DOHH2 (cell line): ENCODE measurements at regions not wholly inside any gene's neighbourhood (a gene's known extent, or its start where the extent isn't known, plus 50 kb on each side); places are given as distances from the start of the nearest gene placed in this dataset.

Experiments
- H3F3A ChIP-seq: fragments of 200-600 bp; sonication (generic), shearing (Covaris generic); 2 replicates; pipeline ENCODE4 v1.6.0; 2016; ENCODE audit warnings: antibody characterized with exemption, mild to moderate bottlenecking; ENCODE audit not compliant: control insufficient read depth, insufficient read depth
- H3K27ac ChIP-seq: fragments of 200-600 bp; sonication (generic); 2 replicates; pipeline ENCODE4 v1.5.1; 2014; ENCODE audit warnings: low read depth, mild to moderate bottlenecking, low read length, moderate library complexity
- H3K27me3 ChIP-seq: fragments of 200-600 bp; sonication (generic); 2 replicates; pipeline ENCODE4 v1.6.1; 2014; ENCODE audit warnings: mild to moderate bottlenecking, low read length, mixed read lengths; ENCODE audit not compliant: control insufficient read depth
- H3K36me3 ChIP-seq: fragments of 200-600 bp; sonication (generic); 2 replicates; pipeline ENCODE4 v1.6.1; 2014; ENCODE audit warnings: mild to moderate bottlenecking, low read length, moderate library complexity, mixed read lengths; ENCODE audit not compliant: control insufficient read depth
- H3K4me1 ChIP-seq: fragments of 200-600 bp; sonication (generic); 2 replicates; pipeline ENCODE4 v1.6.1; 2014; ENCODE audit warnings: mild to moderate bottlenecking, low read length, mixed read lengths; ENCODE audit not compliant: control insufficient read depth
- H3K4me2 ChIP-seq: fragments of 200-600 bp; sonication (generic); 2 replicates; pipeline ENCODE4 v1.6.0; 2014; ENCODE audit warnings: mild to moderate bottlenecking, low read length, moderate library complexity
- H3K4me3 ChIP-seq: fragments of 200-600 bp; sonication (generic); 2 replicates; pipeline ENCODE4 v1.5.1; 2014; ENCODE audit warnings: mild to moderate bottlenecking, low read length, mixed read lengths
- H3K79me2 ChIP-seq: fragments of 200-600 bp; sonication (generic); 2 replicates; pipeline ENCODE4 v1.6.1; 2014; ENCODE audit warnings: mild to moderate bottlenecking, low read length, mixed read lengths; ENCODE audit not compliant: control insufficient read depth
- H3K9me2 ChIP-seq: fragments of 200-600 bp; sonication (generic); replicated peaks from 2 replicates; pipeline ENCODE4 v1.6.1; 2014; ENCODE audit warnings: mild to moderate bottlenecking, low read length, mixed read lengths; ENCODE audit not compliant: control insufficient read depth
- H3K9me3 ChIP-seq: fragments of 200-600 bp; sonication (generic); 2 replicates; pipeline ENCODE4 v1.6.1; 2014; ENCODE audit warnings: antibody characterized with exemption, low read length, mixed read lengths; ENCODE audit not compliant: control insufficient read depth, insufficient read depth
- H4K20me1 ChIP-seq: fragments of 200-600 bp; sonication (generic); 2 replicates; pipeline ENCODE4 v1.6.0; 2014; ENCODE audit warnings: low read depth, mild to moderate bottlenecking, antibody characterized with exemption, low read length, moderate library complexity; ENCODE audit not compliant: control insufficient read depth, insufficient read depth
- CTCF ChIP-seq: fragments of 200-600 bp; sonication (generic); IDR thresholded peaks from one replicate; pipeline ENCODE4 v1.5.1; 2014; ENCODE audit warnings: antibody characterized with exemption, mild to moderate bottlenecking, low read depth, low read length; ENCODE audit not compliant: poor library complexity, severe bottlenecking
- EZH2phosphoT487 ChIP-seq: fragments of 200-600 bp; sonication (generic); IDR thresholded peaks from 2 replicates; pipeline ENCODE4 v1.6.1; 2017; ENCODE audit warnings: borderline replicate concordance, mild to moderate bottlenecking, antibody characterized with exemption, low read length, moderate library complexity, mixed read lengths

GRCh38 chr12:24374452-24374851, 425.0 kb upstream of the SOX5 start:
- Histone ChIP-seq H3K9me2 (no peaks in the 10 kb centered on the region), H3K79me2 (no peaks in the 10 kb centered on the region), H3F3A (peaks cover 3% of the 10 kb centered on the region; the same call in 1 of the 2 replicates), H4K20me1 (no peaks in the 10 kb centered on the region), H3K27me3 (no peaks in the 10 kb centered on the region), H3K4me2 (no peak overlapping the region), H3K9me3 (no peaks in the 10 kb centered on the region), H3K4me1 (peaks cover 21% of the 10 kb centered on the region), H3K4me3 (no peak overlapping the region), H3K27ac (no peak overlapping the region), H3K36me3 (no peaks in the 10 kb centered on the region)
- TF ChIP-seq EZH2phosphoT487 (no peak), CTCF (no peak)

- no peaks in the 10 kb centered on the region for H3K9me3 ChIP-seq
- no peak overlapping the region for H3K27ac ChIP-seq
- no peaks in the 10 kb centered on the region for H4K20me1 ChIP-seq
- H3K79me2 ChIP-seq, result no peaks in the 10 kb centered on the region
- TF ChIP-seq CTCF (no peak), EZH2phosphoT487 (no peak)
- peaks cover 6% of the 10 kb centered on the region for H3K4me1 ChIP-seq
- H3K36me3 ChIP-seq, result no peaks in the 10 kb centered on the region
- H3F3A ChIP-seq, result no peaks in the 10 kb centered on the region
- no peak overlapping the region for H3K4me3 ChIP-seq
- H3K27me3 ChIP-seq, result 0 out of 2 replicates have a peak, but pooled peaks cover 2% of the 10 kb centered on the region
- H3K4me2 ChIP-seq, result no peak overlapping the region
- H3K9me2 ChIP-seq, result no peaks in the 10 kb centered on the region
These were observed 423.5 kb upstream of the SOX5 start for GRCh38 chr12:24373004-24373403.

- Histone ChIP-seq H4K20me1 (no peaks in the 10 kb centered on the region), H3K27ac (no peak overlapping the region), H3K4me2 (no peak overlapping the region), H3K36me3 (no peaks in the 10 kb centered on the region), H3F3A (no peaks in the 10 kb centered on the region), H3K4me1 (peaks cover 4% of the 10 kb centered on the region; the same call in 1 of the 2 replicates), H3K27me3 (0 out of 2 replicates have a peak, but pooled peaks cover 4% of the 10 kb centered on the region), H3K9me3 (no peaks in the 10 kb centered on the region), H3K79me2 (no peaks in the 10 kb centered on the region), H3K9me2 (no peaks in the 10 kb centered on the region), H3K4me3 (no peak overlapping the region)
- TF ChIP-seq CTCF (no peak), EZH2phosphoT487 (no peak)
These were observed 417.0 kb upstream of the SOX5 start for GRCh38 chr12:24366514-24366913.

GRCh38 chr12:24364921-24365320, 415.5 kb upstream of the SOX5 start:
- H3K79me2 ChIP-seq, result no peaks in the 10 kb centered on the region
- H3K4me2 ChIP-seq, result no peak overlapping the region
- H3K36me3 ChIP-seq, result no peaks in the 10 kb centered on the region
- H3K27me3 ChIP-seq, result peaks cover 8% of the 10 kb centered on the region; the same call in 1 of the 2 replicates
- H4K20me1 ChIP-seq, result no peaks in the 10 kb centered on the region
- TF ChIP-seq EZH2phosphoT487, result no peak
- TF ChIP-seq CTCF, result no peak
- no peaks in the 10 kb centered on the region for H3F3A ChIP-seq
- no peaks in the 10 kb centered on the region for H3K9me3 ChIP-seq
- H3K9me2 ChIP-seq, result no peaks in the 10 kb centered on the region
- H3K4me3 ChIP-seq, result no peak overlapping the region
- H3K4me1 ChIP-seq, result peaks cover 11% of the 10 kb centered on the region
- H3K27ac ChIP-seq, result no peak overlapping the region
